G401 (cell line): ENCODE measurements at regions not wholly inside any gene's neighbourhood (a gene's known extent, or its start where the extent isn't known, plus 50 kb on each side); places are given as distances from the start of the nearest gene placed in this dataset.

Experiments used
- DNase-seq: peaks from one replicate; pipeline ENCODE4 v3.0.0-alpha.2; 2015; ENCODE audit warnings: low spot score
- in situ Hi-C: cut with HindIII; loops from 2 replicates; pipeline ENCODE4 v1.10.0; 2016; ENCODE audit warnings: low sequenced_read_pairs, mixed read lengths

GRCh38 chr15:93298901-93299300 lies 209.9 kb upstream of the RGMA start:
- in situ Hi-C loops, result no loop called here
- DNase-seq, result no peak

DNA sequence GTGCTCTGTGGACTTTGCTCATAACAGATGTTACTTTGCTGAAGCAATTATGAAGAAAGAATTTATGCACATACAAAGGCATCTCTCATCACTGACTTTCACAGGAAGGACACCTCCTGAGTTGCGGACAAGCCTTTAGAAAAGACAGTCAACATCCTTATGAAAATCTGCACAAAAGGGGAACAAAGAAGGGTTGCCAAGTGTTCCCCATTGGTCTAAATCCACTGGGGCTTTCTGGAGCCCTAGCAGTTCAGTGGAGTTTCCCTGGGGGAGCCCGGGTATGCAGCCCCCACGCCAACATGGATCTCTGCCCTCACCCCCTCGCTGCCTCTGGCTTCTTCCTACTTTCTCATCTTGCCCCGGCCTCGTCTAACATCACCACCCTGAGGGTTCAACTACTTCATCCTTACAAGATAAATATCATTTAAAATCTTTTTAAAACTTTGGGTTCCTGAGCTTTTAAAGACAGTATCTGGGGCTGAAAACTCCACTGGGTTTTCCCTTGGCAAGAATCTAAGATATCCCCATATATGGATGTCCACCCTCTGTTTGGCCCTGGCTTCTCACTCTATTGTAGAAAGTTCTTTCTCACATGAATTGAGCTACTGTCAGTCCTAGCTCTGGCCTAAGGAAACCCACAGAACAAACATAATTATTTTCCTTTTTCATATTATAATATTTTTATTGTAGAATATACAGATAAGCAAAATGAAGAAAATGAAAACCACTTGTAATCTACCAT lies 207.9 kb upstream of the RGMA start:
- in situ Hi-C loops, result no loop called here
- no peak for DNase-seq

DNA sequence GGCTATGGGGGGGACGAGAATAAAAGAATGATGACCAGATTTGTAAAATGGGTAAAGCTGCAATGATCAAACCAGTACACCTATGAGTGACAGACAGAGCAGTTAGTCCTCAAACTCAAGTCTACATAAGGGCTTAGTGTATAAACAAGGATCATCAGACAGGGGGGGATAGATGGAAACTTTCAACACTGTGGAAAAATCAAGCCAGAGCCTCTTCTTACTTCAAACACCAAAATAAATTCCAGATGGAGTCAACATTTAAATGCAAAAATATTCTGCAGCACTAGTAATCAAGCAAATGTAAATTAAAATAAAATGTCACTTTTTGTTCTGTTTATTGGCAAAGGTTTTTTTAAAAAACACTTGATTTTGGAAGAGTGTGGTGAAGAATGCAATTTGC lies 205.9 kb upstream of the RGMA start:
- DNase-seq, result no peak
- in situ Hi-C loops, result no loop called here

GRCh38 chr15:93294066-93294465 lies 205.1 kb upstream of the RGMA start:
- in situ Hi-C loops, result no loop called here
- DNase-seq, result no peak

DNA sequence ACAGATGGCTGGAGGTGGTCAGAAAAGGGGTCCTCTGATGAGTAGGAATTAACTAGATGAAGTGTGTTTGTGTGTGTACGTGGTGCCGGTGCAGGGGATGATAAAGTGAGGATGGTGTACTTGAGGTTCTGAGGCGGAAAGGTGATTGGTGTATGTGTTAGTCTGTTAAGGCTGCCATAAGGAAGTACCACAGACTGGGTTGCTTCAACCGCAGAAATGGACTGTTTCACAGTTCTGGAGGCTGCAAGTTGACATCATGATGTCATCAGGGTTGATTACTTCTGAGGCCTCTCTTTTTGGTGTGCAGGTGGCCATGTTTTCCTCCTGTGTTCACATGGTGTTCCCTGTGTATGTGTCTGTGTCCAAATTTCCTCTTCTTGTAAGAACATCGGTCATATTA lies 202.4 kb upstream of the RGMA start:
- DNase-seq, result no peak
- in situ Hi-C loops, result no loop called here

- in situ Hi-C loops, result no loop called here
- no peak for DNase-seq
Measured at GRCh38 chr15:93290618-93290946, 201.6 kb upstream of the RGMA start.

DNA sequence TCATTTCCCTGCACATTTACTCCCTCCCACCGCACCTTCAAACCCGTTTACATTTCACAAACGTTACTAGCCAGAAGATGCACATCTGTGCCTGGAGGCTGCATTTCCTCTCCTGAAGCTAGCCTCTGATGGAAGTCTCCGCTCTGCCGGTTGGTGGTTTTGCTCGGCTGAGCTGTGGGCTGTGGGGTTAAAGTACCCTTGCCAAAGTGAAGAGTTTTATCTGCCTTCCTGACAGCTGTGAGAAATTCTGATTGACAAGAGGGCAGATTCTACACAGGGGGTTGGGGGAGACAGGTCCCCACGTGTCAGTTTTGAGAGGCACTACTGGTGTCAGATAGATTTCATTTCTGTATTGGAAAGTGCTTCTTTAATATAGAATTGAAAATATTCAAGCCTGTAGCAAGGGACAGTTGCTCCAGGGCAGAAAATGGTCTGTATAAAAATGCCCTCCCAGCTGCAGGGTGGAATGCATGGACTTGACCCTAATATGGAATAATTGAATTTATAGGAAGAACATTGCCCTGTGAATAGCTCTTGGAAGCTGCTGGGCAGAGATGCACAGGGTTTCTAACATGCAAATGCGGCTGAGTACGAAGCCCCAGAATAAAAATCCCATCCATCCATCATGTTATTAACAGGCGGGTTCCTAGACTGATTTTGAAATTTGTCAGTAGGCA lies 201.1 kb upstream of the RGMA start:
- in situ Hi-C loops, result no loop called here

DNA sequence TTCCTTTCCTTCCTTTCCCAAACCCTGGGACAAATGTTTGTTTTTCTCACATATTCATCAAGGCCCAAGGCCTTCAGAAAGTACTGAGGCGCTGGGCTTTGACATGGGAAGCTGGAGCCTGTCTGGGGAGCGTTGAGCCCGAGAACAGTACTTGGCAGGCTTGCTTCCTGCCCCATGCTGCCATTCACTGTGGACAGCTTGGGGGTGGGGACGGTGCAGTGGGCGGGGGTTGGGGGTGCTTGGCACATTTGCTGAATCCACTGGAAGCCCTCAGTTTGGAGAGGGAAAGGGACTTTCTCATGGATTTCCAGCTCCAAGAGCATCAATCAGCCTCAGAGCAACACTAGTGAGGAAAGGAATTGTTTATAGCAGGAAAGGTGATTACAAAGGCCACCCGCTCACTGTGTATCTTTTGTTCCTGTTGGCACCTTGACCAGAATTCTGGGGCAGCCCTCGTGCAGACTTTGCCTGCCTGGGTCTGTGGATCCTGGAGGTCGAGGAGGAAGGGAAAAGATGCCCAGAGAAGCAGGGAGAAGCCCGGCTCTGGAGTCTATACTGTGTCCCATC lies 199.8 kb upstream of the RGMA start:
- in situ Hi-C loops, result no loop called here
- peak; percentile 15 for DNase-seq

More for the DNA sequence above, 201.1 kb upstream of the RGMA start:
- DNase-seq, result no peak

DNA sequence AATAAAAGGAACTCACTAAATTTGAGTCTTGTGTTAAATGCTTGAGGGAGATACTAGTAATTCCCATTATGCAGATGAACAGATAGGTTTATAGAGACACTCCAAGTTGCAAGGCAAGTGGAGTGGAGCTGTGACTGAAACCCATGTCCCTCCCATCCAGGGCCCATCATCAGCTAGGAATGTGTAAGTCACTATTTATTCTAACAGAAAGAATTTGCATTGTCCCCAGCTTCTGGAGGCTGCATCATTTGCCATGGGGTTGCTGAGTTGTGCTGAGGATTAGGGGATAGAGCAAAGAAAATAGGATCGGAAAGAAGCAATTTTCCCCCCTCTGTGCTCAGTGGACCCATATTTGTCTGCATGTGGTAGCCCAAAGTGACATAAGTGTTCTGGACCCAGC lies 197.4 kb upstream of the RGMA start:
- no peak for DNase-seq
- in situ Hi-C loops, result no loop called here

GRCh38 chr15:93283854-93284253 lies 194.8 kb upstream of the RGMA start:
- in situ Hi-C loops, result no loop called here
- DNase-seq, result peak; percentile 2

DNA sequence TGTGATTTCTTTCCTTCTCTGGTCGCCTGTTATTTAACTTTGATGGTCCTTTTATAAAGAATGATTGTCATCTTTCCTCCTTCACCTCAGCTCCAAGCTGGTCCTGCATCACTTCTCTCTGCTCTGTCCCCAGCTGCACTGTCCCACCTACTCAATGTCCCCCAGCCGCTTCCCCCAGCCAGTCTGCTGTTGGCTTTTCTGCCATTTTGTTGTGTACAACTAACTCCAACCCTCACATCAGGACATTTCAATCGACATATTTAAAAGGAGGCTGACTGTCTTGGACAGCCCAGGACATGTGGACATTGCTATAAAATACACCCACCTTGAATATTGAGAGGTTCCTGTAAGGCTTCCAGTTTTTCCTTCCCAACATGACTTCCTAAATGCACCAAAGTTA lies 193.8 kb upstream of the RGMA start:
- in situ Hi-C loops, result no loop called here

DNA sequence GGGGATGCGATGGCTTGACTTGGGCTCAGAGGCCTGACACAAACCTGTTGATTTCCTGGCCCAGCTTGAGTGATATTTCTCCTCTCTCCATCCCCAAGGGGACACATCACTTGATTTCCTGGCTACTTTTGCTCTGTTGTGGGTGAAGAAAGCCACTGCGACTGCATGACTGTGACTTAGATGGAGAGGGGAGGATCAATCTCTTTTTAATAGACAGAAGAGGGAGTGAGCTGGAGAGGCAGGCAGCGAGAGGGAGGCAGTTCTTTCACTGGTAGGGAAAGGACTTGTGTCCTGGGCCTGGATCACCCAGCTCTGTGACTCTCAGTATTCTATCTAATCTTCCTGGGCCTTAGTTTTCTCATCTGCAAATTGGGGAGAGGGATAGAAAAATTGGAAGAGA lies 189.8 kb upstream of the RGMA start:
- in situ Hi-C loops, result no loop called here
- DNase-seq, result no peak

More for the DNA sequence above, 193.8 kb upstream of the RGMA start:
- DNase-seq, result no peak

- no peak for DNase-seq
- in situ Hi-C loops, result no loop called here
Measured at GRCh38 chr15:93278006-93278405, 189.0 kb upstream of the RGMA start.

DNA sequence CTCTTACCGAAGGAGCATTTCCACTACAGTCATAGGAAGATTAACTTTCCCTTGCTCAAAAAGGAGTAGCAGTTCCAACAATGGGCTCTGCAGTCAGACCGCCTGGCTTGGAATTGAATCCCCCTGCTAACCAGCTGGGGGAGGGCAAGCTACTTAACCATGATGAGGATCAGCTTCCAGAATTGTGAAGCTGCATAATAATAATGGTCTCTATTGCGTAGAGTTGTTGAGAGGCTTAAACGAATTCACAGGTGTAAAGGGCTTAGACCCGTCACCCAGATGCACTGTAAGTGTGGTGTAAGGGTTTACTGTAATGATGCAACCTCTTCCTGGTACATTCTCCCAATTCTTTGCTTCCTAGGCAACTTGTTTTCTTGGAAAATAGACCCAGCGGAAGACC lies 185.2 kb upstream of the RGMA start:
- in situ Hi-C loops, result no loop called here
- DNase-seq, result no peak

GRCh38 chr15:93271871-93272270 lies 182.9 kb upstream of the RGMA start:
- in situ Hi-C loops, result no loop called here
- DNase-seq, result no peak

- in situ Hi-C loops, result no loop called here
- no peak for DNase-seq
Measured at GRCh38 chr15:93270937-93271467, 182.0 kb upstream of the RGMA start.

GRCh38 chr15:93268066-93268465 lies 179.1 kb upstream of the RGMA start:
- no peak for DNase-seq
- in situ Hi-C loops, result loop anchor here (5.0 kb wide), 1 partner anchor 94 kb away; no protein-coding TSS in a partner anchor

DNA sequence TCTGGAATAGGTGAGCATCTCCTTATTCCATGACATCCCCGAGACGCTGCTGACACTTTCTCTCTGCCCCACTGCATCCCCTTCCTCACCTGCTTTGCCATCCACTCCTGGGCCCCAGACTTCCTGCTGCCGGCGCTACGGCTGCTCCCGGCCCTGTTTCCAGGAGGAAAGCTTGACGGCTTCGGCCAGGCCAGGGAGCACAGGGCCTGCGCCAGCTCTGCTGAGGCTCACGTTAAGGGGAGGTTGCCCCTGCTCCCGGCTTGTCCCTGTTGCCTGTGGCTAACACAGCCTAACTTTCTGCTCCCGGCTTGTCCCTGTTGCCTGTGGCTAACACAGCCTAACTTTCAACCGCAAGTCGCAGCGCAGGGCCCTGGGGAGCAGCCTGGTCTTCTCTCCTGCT lies 177.3 kb upstream of the RGMA start:
- in situ Hi-C loops, result loop anchor here (5.0 kb wide), 1 partner anchor 96 kb away; no protein-coding TSS in a partner anchor

DNA sequence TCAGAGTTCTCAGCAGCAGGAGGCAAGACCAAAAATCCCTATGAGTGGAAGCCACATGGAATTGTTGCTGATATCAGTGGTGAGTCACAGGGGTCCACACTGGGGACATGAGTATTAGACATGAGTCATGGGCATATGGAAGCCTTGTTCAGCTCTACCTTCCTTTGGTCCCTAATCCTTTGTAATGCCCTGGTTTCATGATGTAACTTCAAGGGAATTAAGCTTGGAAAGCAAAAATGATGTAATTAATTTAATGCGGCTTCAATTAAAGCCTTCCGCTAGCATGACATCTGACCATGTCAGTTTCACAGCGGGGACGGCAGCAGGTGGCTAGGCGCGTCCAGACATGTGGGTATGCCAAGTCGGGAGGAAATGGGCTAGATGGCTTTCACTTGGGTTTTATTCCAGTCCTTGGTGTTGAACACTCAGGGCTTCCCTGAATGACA lies 176.1 kb upstream of the RGMA start:
- in situ Hi-C loops, result loop anchor here (5.0 kb wide), 1 partner anchor 97 kb away; no protein-coding TSS in a partner anchor
- no peak for DNase-seq

More for the DNA sequence above, 177.3 kb upstream of the RGMA start:
- DNase-seq, result no peak

GRCh38 chr15:93261845-93262244 lies 172.8 kb upstream of the RGMA start:
- in situ Hi-C loops, result no loop called here
- DNase-seq, result no peak
